Spleen (tissue), 11 donors: ENCODE measurements at regions not wholly inside any gene's neighbourhood (a gene's known extent, or its start where the extent isn't known, plus 50 kb on each side); places are given as distances from the start of the nearest gene placed in this dataset.
A peak's percentile ranks its signal among the peaks of the same experiment; 100 is the strongest.

Experiments used
- DNase-seq: peaks from one replicate; pipeline ENCODE4 v3.0.0-alpha.2; 2020
- H3K27ac ChIP-seq, 8 donors: fragments of 200-600 bp; sonication (generic) in 7 of 8; 1 replicate in 4 of 8; 2 replicates in 4 of 8; pipeline versions ENCODE4 v1.5.0 to v1.8.0; 2016 to 2021; ENCODE audit warnings: inconsistent platforms in 4 of 8, mild to moderate bottlenecking in 4 of 8, moderate library complexity in 1 of 8
- H3K27me3 ChIP-seq, 7 donors: fragments of 200-600 bp; sonication (generic) in 6 of 7; replicated peaks in 1 of 7; 1 replicate in 4 of 7; 2 replicates in 3 of 7; pipeline versions ENCODE4 v1.5.0 to v1.8.0; 2016 to 2021; ENCODE audit warnings: inconsistent platforms in 3 of 7, mild to moderate bottlenecking in 1 of 7
- H3K36me3 ChIP-seq, 6 donors: fragments of 200-600 bp; sonication (generic) in 5 of 6; 1 replicate in 4 of 6; 2 replicates in 2 of 6; pipeline versions ENCODE4 v1.5.0 to v1.8.0; 2016 to 2021; ENCODE audit warnings: inconsistent platforms in 2 of 6
- H3K4me1 ChIP-seq, 6 donors: fragments of 200-600 bp; sonication (generic) in 5 of 6; 1 replicate in 3 of 6; 2 replicates in 3 of 6; pipeline versions ENCODE4 v1.5.0 to v1.8.0; 2016 to 2021; ENCODE audit warnings: inconsistent platforms in 3 of 6
- H3K4me3 ChIP-seq, 8 donors: fragments of 200-600 bp; sonication (generic) in 7 of 8; 1 replicate in 4 of 8; 2 replicates in 4 of 8; pipeline versions ENCODE4 v1.5.0 to v1.8.0; 2016 to 2021; ENCODE audit warnings: inconsistent platforms in 4 of 8, mild to moderate bottlenecking in 4 of 8, moderate library complexity in 2 of 8
- H3K9me3 ChIP-seq, 8 donors: fragments of 200-600 bp; sonication (generic) in 7 of 8; 1 replicate in 4 of 8; 2 replicates in 4 of 8; pipeline versions ENCODE4 v1.5.0 to v1.8.0; 2016 to 2021; ENCODE audit warnings: inconsistent platforms in 4 of 8
- POLR2A ChIP-seq, 3 donors: fragments of 450-650 bp; IDR thresholded peaks; one replicate each; pipeline ENCODE4 v1.5.1; 2017; ENCODE audit warnings: antibody characterized with exemption in 3 of 3, mild to moderate bottlenecking in 1 of 3
- POLR2AphosphoS5 ChIP-seq, 3 donors: sonication (generic); formaldehyde crosslinking; IDR thresholded peaks; one replicate each; pipeline ENCODE4 v1.5.1; 2017; ENCODE audit warnings: antibody characterized with exemption in 3 of 3
- WGBS, 5 donors: extraction: QIAGEN DNeasy Blood & Tissue Kit in 3 of 5; methylation state at CpG; one replicate each; pipeline versions ENCODE4 v1.1.5 to v1.1.7; 2013 to 2018; 5-methylcytosine and 5-hydroxymethylcytosine counted together
- intact Hi-C: fragments of 100-400 bp; cut with DNase I; formaldehyde crosslinking; loops from one replicate; pipeline ENCODE4 v1.15.0; 2023; ENCODE audit warnings: low total_unique reads
- TF ChIP-seq, protein P1 (sequence below), 11 experiments: fragments of 200-600 bp in 7 of 11; fragments of 450-650 bp in 4 of 11; sonication (generic) in 4 of 11; IDR thresholded peaks in 8 of 11; conservative IDR thresholded peaks in 3 of 11; 1 replicate in 7 of 11; 2 replicates in 4 of 11; pipeline versions ENCODE4 v1.4.0 to v1.8.0; 2016 to 2021; ENCODE audit warnings: antibody characterized with exemption in 11 of 11, inconsistent platforms in 4 of 11, mild to moderate bottlenecking in 1 of 11
- donor health status: healthy with polysubstance abuse.
- donor health status: DM: no; HTN: no; CAD: no; lungs with moderate emphysema.
- donor health status: DM: no; HTN: no; CAD: no.
- donor health status: Bipolar disorder and iron deficiency.
- donor health status: healthy.
- donor health status: DM: no; HTN: no; CAD: no.
- donor health status: DM: yes; HTN: yes; CAD: no.

DNA sequence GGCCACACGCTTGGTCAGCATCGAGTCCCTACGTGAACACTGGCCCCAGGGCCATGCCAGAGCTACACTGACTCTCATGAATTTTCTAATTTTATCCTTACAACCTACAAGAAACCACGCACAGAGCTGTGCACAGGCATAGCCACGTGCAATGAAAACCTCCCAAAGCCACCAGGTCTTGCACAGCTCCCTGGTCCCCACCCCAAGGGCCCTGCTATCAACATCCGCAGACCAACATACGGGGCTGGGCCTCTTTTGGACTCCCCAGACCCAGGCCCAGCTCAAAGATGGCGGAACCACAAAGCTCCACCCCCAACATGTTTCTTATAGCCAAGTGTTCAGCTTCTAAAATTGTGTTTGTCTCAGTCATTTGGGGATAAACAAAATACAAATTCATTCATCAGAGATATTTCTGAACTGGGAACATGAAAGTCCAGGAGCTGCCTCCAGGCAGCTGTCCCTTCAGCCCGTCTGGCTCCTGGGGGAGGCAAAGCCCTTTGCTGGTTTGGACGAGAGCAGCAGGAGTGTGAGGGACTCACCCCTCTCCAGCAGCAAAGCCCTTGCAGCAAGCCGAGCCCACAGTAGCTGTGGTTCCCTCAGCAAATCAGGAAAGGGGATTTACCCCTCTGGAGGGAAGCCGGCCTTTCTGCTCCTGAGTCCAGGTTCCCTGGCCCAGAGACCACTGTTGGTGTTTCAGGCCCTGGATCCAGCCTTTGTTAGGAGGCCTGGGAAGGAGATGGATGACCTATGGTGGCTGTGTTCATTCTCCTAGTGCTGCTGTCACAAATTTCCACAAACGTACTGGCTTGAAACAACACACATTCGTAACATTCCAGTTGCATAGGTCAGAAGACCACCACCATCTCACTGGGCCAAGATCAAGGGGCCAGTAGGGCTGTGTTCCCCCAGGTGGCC is 75.1 kb downstream of the OAT start:
- no peaks in the 10 kb centered on the region for H3K9me3 ChIP-seq
- H3K4me1 ChIP-seq = peaks cover 0 to 21% (median 14%) of the 10 kb centered on the region in 6 donors
- no peaks in the 10 kb centered on the region for H3K36me3 ChIP-seq
- H3K4me3 ChIP-seq = no peak overlapping the region
- no peak for TF ChIP-seq POLR2A (IDR thresholded peaks at IDR 0.05)
- TF ChIP-seq, protein P1, sequence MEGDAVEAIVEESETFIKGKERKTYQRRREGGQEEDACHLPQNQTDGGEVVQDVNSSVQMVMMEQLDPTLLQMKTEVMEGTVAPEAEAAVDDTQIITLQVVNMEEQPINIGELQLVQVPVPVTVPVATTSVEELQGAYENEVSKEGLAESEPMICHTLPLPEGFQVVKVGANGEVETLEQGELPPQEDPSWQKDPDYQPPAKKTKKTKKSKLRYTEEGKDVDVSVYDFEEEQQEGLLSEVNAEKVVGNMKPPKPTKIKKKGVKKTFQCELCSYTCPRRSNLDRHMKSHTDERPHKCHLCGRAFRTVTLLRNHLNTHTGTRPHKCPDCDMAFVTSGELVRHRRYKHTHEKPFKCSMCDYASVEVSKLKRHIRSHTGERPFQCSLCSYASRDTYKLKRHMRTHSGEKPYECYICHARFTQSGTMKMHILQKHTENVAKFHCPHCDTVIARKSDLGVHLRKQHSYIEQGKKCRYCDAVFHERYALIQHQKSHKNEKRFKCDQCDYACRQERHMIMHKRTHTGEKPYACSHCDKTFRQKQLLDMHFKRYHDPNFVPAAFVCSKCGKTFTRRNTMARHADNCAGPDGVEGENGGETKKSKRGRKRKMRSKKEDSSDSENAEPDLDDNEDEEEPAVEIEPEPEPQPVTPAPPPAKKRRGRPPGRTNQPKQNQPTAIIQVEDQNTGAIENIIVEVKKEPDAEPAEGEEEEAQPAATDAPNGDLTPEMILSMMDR (IDR thresholded peaks at IDR 0.05 in 8 of 11, conservative IDR thresholded peaks at IDR 0.05 in 3 of 11) = no peak
- no peak for TF ChIP-seq POLR2AphosphoS5 (IDR thresholded peaks at IDR 0.05)
- H3K27me3 ChIP-seq = no peaks in the 10 kb centered on the region
- 87 to 94% (median 90%) methylated on average over 13 to 14 of the region's 14 CpGs for WGBS, 5 donors
- intact Hi-C loops = no loop called here
- no peak overlapping the region for H3K27ac ChIP-seq
- DNase-seq = peak; percentile 64

DNA sequence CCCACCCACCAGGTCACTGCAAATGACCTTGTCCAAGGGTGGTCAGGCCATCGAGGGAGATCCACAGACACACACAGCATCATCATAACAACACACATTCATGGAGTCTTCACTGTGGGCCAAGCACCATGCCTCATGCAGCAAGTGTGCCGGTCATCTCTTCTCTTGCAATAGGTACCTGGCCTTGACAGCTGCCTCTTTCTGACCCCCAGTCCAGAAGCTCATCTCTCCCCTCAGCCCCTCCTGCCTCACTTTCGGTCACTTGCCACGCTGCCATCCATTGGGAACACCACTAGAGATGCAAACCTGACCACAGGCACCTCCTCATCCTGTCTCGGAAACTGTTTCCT is 75.9 kb downstream of the OAT start:
- peak; percentile 63 for DNase-seq
- H3K27ac ChIP-seq = no peak overlapping the region
- intact Hi-C loops = no loop called here
- no peaks in the 10 kb centered on the region for H3K9me3 ChIP-seq
- H3K27me3 ChIP-seq = no peaks in the 10 kb centered on the region
- H3K4me1 ChIP-seq = peaks cover 0 to 21% (median 14%) of the 10 kb centered on the region in 6 donors
- TF ChIP-seq POLR2AphosphoS5 (IDR thresholded peaks at IDR 0.05) = no peak
- TF ChIP-seq, protein P1 (IDR thresholded peaks at IDR 0.05 in 8 of 11, conservative IDR thresholded peaks at IDR 0.05 in 3 of 11) = no peak
- no peak for TF ChIP-seq POLR2A (IDR thresholded peaks at IDR 0.05)
- H3K36me3 ChIP-seq = no peaks in the 10 kb centered on the region
- 91 to 97% (median 93%) methylated on average over 4 to 5 of the region's 5 CpGs for WGBS, 5 donors
- no peak overlapping the region for H3K4me3 ChIP-seq

DNA sequence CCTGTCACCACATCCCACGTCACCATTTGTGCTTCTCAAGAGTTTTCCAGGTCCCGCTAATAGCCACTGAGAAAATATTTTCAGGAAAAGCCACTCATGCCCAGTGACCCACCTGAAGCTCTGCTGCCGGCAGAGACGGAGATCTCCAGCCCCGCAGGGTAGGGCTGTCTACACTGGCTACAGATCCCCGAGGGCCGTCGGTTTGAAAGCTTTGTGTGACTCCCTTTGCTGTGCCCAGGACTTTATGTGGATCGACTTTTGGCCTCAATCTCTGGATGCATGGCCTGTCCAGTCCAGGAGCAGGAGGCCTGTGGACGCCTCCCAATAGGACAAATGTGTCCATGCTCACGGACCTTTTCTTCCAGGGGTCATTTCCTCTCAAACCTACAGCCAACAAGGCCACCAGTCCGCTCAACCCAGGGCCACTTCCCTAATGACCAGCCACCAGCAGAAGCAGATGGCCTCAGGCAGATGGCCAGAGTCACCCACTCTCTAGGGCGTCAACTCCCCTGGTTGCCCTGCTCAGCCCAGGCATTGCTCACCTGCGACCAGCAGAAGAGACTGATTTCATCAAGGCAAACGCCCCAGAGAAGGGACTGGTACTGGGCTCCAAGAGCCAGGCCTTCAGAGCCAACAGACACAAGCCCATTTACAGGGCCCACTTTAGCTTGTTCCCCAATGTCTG is 76.4 kb downstream of the OAT start:
- WGBS, 5 donors = 85 to 93% (median 89%) methylated on average over 13 to 15 of the region's 15 CpGs
- peak; percentile 54 for DNase-seq
- no peak for TF ChIP-seq POLR2A (IDR thresholded peaks at IDR 0.05)
- no peak for TF ChIP-seq POLR2AphosphoS5 (IDR thresholded peaks at IDR 0.05)
- TF ChIP-seq, protein P1 (IDR thresholded peaks at IDR 0.05 in 8 of 11, conservative IDR thresholded peaks at IDR 0.05 in 3 of 11) = no peak

DNA sequence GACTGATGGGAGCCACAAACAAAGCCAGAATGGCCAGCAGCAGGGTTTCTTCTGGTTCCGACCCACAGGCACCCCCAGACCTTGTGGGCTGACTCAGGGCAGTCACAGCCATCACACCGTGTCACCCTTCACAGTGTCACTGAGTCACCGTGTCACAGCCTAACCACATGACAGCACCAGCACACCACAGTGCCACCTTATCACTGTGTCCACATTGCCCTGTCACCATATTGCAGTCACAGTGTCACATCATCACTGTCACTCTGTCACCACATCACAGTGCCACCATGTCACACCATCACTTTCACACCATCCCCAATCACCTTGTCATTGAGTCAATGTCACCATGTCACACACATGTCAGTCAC is 77.0 kb downstream of the OAT start:
- intact Hi-C loops = no loop called here
- no peaks in the 10 kb centered on the region for H3K36me3 ChIP-seq
- DNase-seq = peak; percentile 68
- H3K4me3 ChIP-seq = no peak overlapping the region
- no peaks in the 10 kb centered on the region for H3K9me3 ChIP-seq
- H3K27ac ChIP-seq = peak overlapping the region in 2 of 8 donors; percentile 52 to 59
- no peaks in the 10 kb centered on the region for H3K27me3 ChIP-seq
- TF ChIP-seq, protein P1 (IDR thresholded peaks at IDR 0.05 in 8 of 11, conservative IDR thresholded peaks at IDR 0.05 in 3 of 11) = no peak
- TF ChIP-seq POLR2A (IDR thresholded peaks at IDR 0.05) (no peak), POLR2AphosphoS5 (IDR thresholded peaks at IDR 0.05) (no peak)
- WGBS, 5 donors = 35 to 58% (median 41%) methylated on average over 3 of the region's 3 CpGs
- H3K4me1 ChIP-seq = peaks cover 0 to 21% (median 14%) of the 10 kb centered on the region in 6 donors

More for the DNA sequence above, 76.4 kb downstream of the OAT start:
- intact Hi-C loops = no loop called here
- H3K36me3 ChIP-seq = no peaks in the 10 kb centered on the region
- no peak overlapping the region for H3K27ac ChIP-seq
- H3K4me1 ChIP-seq = peaks cover 0 to 21% (median 14%) of the 10 kb centered on the region in 6 donors
- no peak overlapping the region for H3K4me3 ChIP-seq
- H3K27me3 ChIP-seq = no peaks in the 10 kb centered on the region
- no peaks in the 10 kb centered on the region for H3K9me3 ChIP-seq
